Epithelial cell of esophagus (primary cell): ENCODE measurements at regions not wholly inside any gene's neighbourhood (a gene's known extent, or its start where the extent isn't known, plus 50 kb on each side); places are given as distances from the start of the nearest gene placed in this dataset.
A peak's percentile ranks its signal among the peaks of the same experiment; 100 is the strongest.
"Not testable (repeated sequence)": the region's sequence is repeated elsewhere in the genome, so short reads cannot be mapped to it uniquely, and the experiment has no call there.

Experiments used
- DNase-seq: peaks from one replicate; pipeline ENCODE4 v3.0.0; 2010; ENCODE audit warnings: low read depth
- H3K4me3 ChIP-seq: 2 replicates; pipeline ENCODE4 v1.5.1; 2011; ENCODE audit warnings: mild to moderate bottlenecking, low read length, control low read depth
- TF ChIP-seq, protein P1 (sequence below): IDR thresholded peaks from 2 replicates; pipeline ENCODE4 v1.5.1; 2011; ENCODE audit warnings: low read depth, mild to moderate bottlenecking, low read length, control low read depth, inconsistent platforms; ENCODE audit not compliant: insufficient read depth; ENCODE audit errors: missing control alignments

DNA sequence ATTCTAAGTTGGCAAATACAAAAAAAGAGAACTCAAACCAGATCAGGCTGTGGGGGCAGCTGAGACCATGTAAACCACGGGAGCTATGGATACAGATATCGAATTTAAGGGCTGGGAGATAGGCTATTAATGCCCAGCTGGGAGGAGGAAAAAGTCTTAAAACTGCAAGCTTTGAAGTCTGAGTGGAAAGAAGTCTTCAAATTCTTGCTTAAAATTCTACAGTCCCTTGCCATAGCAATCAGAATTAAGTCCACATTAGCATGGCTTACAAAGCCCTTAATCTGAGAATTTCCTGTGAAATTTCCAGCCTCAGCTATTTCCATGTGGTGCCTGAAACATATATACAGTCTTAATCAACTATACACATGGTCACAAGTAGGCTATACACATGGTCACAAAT is 465.0 kb upstream of the HSF2 start:
- no peak for DNase-seq
- no peak overlapping the region for H3K4me3 ChIP-seq
- TF ChIP-seq, protein P1, sequence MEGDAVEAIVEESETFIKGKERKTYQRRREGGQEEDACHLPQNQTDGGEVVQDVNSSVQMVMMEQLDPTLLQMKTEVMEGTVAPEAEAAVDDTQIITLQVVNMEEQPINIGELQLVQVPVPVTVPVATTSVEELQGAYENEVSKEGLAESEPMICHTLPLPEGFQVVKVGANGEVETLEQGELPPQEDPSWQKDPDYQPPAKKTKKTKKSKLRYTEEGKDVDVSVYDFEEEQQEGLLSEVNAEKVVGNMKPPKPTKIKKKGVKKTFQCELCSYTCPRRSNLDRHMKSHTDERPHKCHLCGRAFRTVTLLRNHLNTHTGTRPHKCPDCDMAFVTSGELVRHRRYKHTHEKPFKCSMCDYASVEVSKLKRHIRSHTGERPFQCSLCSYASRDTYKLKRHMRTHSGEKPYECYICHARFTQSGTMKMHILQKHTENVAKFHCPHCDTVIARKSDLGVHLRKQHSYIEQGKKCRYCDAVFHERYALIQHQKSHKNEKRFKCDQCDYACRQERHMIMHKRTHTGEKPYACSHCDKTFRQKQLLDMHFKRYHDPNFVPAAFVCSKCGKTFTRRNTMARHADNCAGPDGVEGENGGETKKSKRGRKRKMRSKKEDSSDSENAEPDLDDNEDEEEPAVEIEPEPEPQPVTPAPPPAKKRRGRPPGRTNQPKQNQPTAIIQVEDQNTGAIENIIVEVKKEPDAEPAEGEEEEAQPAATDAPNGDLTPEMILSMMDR, result no peak

DNA sequence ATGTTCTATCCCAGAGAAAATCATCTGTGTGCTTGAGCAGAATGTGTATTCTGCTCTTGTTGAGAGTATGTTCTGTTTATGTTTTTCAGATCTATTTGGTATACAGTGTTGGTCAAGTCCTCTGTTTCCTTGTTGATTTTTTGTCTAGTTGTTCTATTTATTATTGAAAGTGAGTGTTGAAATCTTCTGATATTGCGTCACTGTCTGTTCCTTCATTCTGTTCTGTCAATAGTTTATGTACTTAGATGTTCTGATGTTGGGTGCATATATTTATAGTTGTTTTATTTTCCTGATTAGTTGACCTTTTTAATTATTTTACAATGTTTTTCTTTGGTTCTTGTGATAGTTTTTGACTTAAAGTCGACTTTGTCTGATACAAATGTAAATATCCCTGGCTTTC is 458.7 kb upstream of the HSF2 start:
- TF ChIP-seq, protein P1, result no peak
- no peak overlapping the region for H3K4me3 ChIP-seq
- peak; percentile 37 for DNase-seq

DNA sequence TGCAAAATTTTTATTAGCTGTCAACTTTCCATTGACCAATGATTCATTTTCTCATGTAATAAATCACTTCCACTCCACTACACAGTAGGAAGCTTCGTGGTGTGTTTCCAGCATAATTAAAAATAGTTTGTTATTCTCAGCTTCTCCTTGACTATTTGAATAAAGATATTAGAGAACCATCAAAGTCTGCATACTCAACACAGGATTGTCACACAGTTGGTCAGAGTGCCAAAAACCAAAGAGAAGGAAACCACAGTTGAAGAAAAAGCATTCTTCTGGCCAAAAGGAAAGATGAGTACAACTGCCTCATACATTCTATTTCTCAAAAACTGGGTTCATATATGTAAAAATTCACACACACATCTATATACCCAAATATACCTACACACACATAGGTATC is 455.1 kb upstream of the HSF2 start:
- DNase-seq, result no peak
- TF ChIP-seq, protein P1, result no peak
- no peak overlapping the region for H3K4me3 ChIP-seq

DNA sequence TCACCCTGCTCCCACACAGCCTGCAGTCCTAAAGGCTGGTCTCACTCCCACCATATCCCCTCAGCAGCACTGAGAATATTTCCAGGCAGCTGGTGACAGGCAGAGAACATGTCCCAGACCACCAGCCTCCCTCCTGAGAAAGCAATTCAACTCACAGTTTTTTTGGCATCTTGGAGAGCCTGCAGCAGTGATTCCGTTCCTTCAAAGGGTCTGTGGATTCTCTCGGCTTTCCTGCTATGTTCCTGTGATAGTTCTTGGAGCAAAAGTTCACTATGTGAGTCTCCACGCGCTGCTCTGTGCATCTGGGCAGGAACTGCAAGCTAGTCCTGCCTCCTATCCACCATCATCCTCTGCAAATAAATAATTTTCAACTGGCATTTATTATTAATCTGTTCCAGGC is 448.3 kb upstream of the HSF2 start:
- H3K4me3 ChIP-seq, result no peak overlapping the region
- no peak for DNase-seq
- TF ChIP-seq, protein P1, result no peak

DNA sequence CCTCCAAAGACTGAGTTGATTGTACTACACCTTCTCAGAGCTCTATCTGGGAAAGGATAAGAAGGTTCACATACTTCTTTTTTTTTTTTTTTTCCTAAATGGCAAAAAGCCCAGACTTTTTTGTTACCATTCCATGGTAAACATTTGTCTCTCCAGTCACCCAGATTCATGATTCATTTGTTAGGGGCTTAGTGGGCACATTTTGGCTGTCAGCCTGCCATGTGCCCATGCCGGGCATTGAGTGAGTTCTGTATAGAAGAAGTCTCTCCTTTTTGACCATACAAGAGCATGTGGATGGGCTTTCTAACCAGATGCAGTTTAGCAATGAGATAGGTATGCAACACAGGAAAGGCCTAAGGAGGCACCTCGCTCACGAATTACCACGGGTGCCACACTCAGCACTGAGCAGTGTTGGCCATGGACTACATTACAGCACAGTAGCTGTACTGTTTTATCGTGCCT is 447.5 kb upstream of the HSF2 start:
- DNase-seq, result peak; percentile 79
- TF ChIP-seq, protein P1, result no peak
- H3K4me3 ChIP-seq, result no peak overlapping the region

DNA sequence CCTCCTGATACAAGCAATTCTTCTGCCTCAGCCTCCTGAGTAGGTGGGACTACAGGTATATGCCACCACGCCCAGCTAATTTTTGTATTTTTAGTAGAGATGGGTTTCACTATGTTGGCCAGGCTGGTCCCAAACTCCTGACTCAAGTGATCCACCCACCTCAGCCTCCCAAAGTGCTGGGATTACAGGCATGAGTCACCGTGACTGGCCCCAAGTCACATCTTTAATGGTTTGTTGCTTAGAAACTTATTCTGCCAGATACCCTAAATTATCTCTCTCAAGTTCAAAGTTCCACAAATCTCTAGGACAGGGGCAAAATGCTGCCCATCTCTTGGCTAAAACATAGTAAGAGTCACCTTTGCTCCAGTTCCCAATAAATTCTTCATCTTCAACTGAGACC is 444.1 kb upstream of the HSF2 start:
- peak; percentile 4 for DNase-seq
- not testable (repeated sequence) for H3K4me3 ChIP-seq

DNA sequence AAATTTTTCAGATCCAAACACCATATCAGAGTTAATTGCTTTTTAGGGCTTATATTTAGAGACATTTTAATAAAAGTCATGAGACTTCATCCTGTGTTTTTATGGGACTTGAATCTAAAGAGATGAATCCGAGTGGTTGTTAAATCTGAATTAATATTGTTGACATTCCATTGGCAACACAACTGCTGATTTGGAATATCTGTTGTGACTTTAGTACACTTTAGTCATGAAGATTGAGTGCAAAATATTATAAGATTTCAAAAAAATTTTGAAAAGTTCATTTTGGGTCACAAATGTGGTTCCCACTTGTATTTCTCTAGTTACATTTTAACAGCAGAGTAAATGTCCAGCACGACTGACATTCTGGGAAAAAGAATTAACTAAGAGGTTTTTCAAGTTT is 442.7 kb upstream of the HSF2 start:
- TF ChIP-seq, protein P1, result no peak
- no peak overlapping the region for H3K4me3 ChIP-seq
- no peak for DNase-seq

DNA sequence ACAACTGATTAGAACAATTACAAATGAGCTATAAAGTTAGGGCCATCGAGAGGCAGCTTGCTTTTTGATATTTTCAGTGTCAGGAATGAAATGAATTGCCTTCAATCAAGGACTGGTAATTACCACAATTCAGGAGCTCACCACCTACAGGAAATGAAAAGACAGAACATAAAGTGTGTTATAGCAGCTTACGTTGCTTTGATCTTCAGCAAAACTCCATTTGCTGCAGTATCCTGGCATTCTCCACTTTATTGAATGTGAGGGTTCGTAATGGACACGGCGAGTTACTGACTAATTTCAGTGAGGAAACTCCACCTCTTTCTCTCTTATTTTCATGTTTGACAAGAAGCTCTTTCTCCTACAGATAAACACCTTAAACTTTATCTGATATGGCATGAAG is 440.0 kb upstream of the HSF2 start:
- H3K4me3 ChIP-seq, result no peak overlapping the region
- TF ChIP-seq, protein P1, result no peak
- no peak for DNase-seq
